DMS53 treated with DMSO at 0.1 percent for 48 hours (cell line): ENCODE measurements at regions not wholly inside any gene's neighbourhood (a gene's known extent, or its start where the extent isn't known, plus 50 kb on each side); places are given as distances from the start of the nearest gene placed in this dataset.

Source experiments
- DNase-seq: peaks from one replicate; lab custom pipeline; 2025; ENCODE audit not compliant: unreplicated experiment; lab: John Stamatoyannopoulos, UW

DNA sequence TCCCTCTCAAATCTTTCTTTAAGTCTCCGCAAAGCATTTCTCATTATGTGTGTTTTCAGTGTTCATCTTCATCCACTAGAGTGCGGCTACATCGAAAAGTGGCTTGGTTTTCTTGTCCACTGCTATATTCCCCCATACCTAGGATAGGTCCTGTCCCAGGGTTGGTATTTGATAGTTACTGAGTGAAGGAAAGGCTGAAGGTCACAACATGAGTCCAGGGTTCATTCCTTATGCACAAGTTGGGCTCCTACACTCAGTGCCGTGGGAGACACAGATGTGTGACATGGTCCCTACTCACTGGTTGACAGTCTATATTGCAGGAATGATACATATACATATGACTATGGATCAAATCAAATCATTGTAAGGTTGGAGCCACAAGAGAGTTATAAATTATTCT lies 55.4 kb upstream of the RELL1 start:
- no peak for DNase-seq

DNA sequence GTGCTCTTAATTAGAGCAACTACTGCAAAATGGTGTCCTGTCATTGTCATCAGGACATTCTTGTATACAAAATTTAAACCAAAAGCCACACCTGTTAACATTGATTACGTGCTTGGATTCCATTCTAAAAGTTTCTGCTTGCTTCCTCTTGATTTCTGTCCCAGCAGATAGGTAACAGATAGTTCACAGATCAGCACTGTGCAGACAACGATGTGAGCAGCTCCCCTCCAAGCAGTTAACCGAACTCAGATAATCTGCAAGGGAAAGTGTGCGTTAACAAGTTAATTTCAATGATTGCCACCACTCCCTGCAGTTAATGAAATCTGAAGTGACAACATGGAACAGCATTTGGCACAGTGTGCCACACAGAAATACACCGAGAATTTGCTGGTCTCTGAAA lies 54.4 kb upstream of the RELL1 start:
- no peak for DNase-seq

DNA sequence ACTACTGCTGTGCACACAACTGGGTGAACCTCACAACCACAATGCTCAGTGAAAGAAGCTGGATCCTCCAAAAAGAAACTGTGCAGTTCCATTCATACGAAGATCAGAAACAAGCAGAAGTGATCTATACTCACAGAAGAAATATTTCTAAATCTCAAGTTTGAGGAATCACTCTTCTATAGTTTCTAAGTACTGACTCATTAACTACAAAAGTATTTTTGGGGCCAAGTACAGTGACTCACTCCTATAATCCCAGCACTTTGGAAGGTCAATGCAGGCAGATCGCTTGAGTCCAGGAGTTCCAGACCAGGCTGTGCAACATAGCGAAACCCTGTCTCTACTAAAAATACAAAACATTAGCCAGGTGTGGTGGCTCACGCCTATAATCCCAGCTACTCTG lies 51.3 kb upstream of the RELL1 start:
- DNase-seq = no peak
